Activated CD4-positive, alpha-beta T cell treated with anti-CD3 and anti-CD28 coated beads, Interleukin-2, amount 50 U/mL, for 24 hours (primary cell): ENCODE measurements at regions not wholly inside any gene's neighbourhood (a gene's known extent, or its start where the extent isn't known, plus 50 kb on each side); places are given as distances from the start of the nearest gene placed in this dataset.

Source experiments
- DNase-seq, 2 donors: peaks; one replicate each; pipeline ENCODE4 v3.0.0-alpha.2; 2020; ENCODE audit warnings: low read depth in 1 of 2, low spot score in 1 of 2

DNA sequence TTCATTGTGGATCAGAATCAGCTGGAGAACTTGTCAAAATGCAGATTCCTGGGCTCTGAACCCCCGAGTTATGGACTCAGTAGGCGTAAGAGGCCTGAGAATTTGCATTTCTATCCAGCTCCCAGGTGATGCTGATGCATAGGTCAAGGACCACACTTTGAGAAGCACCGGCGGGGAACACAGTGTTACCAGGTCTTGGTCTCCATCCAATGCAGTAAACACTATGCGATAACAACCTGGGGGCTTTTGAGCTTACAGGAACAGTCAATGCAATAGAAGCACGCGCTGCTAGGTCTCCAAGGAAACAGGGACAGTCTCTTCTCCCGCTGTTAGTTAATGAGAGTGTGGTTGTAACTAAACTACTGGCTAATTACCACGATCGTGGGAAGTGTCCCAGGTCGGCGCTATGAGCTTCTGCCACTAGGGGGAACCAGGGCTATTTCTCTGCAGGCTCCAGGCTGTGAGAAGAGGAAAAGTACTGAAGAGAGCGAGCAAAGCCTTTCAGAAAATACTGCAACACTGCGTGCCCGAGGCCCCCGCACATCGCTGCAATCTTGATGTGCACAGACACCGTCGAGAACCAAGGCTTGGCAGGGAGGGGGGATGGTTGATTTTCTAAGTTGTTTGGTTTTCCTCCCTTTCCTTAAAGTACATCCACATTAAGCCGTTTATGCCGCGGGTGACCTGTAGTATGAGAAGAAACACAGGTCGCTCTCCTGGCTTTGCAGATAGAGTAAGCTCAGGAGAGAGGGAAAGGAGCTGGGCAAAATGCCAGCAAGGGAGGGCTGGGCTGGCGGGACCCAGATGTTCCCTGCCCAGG, 52.0 kb upstream of the KCNA1 start:
- peak; percentile 47 to 71 for DNase-seq

DNA sequence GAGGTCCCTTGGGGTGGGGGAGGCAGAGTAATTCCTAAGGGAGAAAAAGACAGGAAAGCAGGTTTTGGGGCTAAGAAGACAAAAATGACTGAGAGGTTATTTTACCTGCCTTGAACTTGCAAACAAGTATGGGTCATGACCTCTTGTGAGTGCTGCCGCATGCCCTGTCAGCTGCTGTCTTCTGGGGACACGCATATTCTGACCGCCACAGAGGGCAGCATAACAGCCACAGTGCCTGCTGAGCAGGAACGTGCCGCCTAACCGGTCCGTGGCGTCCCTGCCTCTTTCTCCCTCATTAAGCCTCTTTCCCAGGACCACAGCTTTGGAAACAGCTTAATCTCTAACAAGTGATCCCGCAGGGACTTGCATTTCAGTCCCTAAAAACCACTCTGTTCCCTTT, 51.3 kb upstream of the KCNA1 start:
- DNase-seq = no peak

DNA sequence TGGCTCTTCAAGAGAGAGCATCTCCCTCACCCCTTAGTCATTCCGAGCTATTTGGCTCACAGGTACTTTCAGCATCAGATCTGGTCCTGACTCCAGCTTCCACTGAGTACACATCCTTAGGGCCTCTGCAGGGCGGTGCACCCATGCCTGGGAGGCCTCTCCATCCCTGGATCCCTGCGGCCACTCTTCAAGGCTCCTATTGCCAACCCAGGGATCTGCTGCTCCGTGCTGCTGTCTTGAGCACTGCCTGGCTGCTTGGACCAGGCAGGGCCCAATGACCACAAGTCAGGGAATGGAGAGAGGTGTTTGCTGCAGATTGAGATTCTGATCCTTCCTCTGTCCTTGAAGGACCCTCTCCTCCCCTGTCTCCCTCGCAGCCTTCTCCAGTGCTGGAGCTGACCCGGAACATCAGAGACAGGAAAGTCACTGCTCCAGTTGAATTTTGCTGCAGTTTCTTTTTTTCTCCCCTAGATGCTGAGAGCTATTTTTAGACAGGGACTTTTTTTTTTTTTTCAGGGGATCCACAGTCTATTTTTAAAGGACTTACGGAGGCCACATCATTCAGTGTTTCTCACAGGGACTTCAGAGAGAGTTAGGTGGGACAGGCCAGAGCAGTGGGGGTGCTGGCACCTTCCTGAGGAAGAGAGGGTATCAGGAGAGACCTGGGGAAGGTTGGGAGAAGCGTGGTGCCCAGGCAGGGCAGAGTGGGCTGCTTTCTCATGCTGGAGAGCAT, 50.1 kb upstream of the KCNA1 start:
- no peak for DNase-seq
